ENCODE measurements at regions not wholly inside any gene's neighbourhood (a gene's known extent, or its start where the extent isn't known, plus 50 kb on each side); places are given as distances from the start of the nearest gene placed in this dataset.

DNA sequence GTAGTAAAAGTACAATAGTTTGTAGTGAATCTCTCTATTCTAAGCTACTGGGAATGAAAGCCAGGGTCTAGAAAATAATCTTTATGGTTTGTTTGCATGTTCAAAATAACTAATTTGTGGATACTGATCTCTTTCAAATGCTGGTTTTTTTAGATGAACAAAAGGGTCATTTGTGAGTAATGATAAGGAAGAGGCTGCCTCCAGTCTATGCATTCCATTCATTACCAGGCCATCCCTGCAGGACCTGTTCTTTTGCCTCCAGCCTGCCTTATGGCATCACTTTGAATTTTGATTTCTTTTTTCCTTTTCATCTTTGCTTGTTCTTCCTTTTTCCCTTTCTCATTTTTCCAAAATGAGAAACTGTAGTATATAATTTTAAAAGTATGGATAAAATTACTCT is 312.3 kb downstream of the CWC27 start:
- H3K9me3 ChIP-seq = no peaks in the 10 kb centered on the region
- intact Hi-C loops (cut with DNase I; ENCODE audit: low total_unique reads) = no loop called here
- no peak overlapping the region for H3K4me3 ChIP-seq
- peaks cover 0 to 5% (median 0%) of the 10 kb centered on the region in 6 donors for H3K4me1 ChIP-seq
- H3K27me3 ChIP-seq (replicated peaks in 1 of 7) = no peaks in the 10 kb centered on the region
- H3K27ac ChIP-seq = no peak overlapping the region
- DNase-seq = no peak
- TF ChIP-seq POLR2AphosphoS5 (IDR thresholded peaks at IDR 0.05) (no peak), CTCF (IDR thresholded peaks at IDR 0.05 in 8 of 11, conservative IDR thresholded peaks at IDR 0.05 in 3 of 11) (no peak), POLR2A (IDR thresholded peaks at IDR 0.05) (no peak)
- no peaks in the 10 kb centered on the region for H3K36me3 ChIP-seq

- TF ChIP-seq CTCF (IDR thresholded peaks at IDR 0.05 in 8 of 11, conservative IDR thresholded peaks at IDR 0.05 in 3 of 11) (no peak), POLR2A (IDR thresholded peaks at IDR 0.05) (no peak), POLR2AphosphoS5 (IDR thresholded peaks at IDR 0.05) (no peak)
- no peaks in the 10 kb centered on the region for H3K9me3 ChIP-seq
- no peak for DNase-seq
- intact Hi-C loops (cut with DNase I; ENCODE audit: low total_unique reads) = no loop called here
- H3K27ac ChIP-seq = no peak overlapping the region
- H3K4me1 ChIP-seq = no peaks in the 10 kb centered on the region
- no peak overlapping the region for H3K4me3 ChIP-seq
- no peaks in the 10 kb centered on the region for H3K36me3 ChIP-seq
- 89 to 96% (median 93%) methylated on average over 3 of the region's 3 CpGs for WGBS, 5 donors
- no peaks in the 10 kb centered on the region for H3K27me3 ChIP-seq (replicated peaks in 1 of 7)
These were observed 316.2 kb downstream of the CWC27 start for GRCh38 chr5:65084795-65085515.

DNA sequence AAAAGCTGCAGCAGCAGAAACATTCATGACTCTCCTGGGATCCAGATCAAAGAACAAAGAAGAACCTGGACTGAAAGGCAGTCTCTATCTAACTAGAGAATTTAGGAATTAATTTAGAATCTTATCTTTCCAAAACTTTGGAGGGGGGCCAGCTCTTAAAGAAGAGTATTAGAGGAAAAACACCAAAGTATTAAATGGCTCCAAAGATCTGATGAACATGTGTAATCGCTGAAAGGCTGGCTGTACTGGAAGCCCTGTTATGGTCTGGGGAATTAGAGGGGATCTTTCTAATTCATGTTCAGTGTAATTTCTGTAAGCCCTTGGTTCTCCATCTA is 316.8 kb downstream of the CWC27 start:
- Histone ChIP-seq H3K27ac (no peak overlapping the region), H3K9me3 (no peaks in the 10 kb centered on the region), H3K36me3 (no peaks in the 10 kb centered on the region), H3K4me1 (no peaks in the 10 kb centered on the region), H3K4me3 (no peak overlapping the region), H3K27me3 (replicated peaks in 1 of 7) (no peaks in the 10 kb centered on the region)
- no peak for DNase-seq
- 90 to 100% (median 94%) methylated on average over 1 of the region's 1 CpG for WGBS, 5 donors
- intact Hi-C loops (cut with DNase I; ENCODE audit: low total_unique reads) = no loop called here
- TF ChIP-seq POLR2AphosphoS5 (IDR thresholded peaks at IDR 0.05) (no peak), POLR2A (IDR thresholded peaks at IDR 0.05) (no peak), CTCF (IDR thresholded peaks at IDR 0.05 in 8 of 11, conservative IDR thresholded peaks at IDR 0.05 in 3 of 11) (no peak)

DNA sequence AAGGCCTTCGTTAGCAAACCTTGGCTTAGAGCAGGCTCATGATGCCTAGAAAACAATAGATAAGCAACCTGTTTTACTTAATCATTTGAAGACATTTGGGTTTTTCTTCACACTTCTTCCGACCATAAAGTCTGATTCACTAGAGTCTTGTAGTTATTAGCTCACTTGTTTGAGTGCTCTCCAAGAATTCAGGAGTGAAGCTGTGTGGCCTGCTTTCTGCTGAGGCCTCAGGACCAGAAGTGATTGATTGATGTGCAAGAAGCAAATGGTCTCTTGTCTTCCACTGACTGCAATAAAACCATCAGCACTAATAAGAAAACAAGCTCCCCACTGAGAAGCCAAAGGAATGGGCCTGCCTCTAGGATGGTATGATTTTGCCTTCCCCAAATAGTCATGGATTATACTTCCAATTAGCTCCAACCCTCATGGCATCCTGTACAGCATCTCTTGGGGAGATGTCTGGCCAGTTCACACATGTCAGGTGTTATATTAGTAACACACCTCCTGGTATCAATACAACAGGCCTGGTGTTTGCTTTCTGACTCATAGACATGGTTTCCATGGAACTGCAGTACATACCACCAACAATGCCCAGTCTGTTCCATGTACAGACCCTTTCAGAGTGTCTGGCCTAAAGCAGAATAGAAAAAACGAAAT is 317.6 kb downstream of the CWC27 start:
- no peak overlapping the region for H3K27ac ChIP-seq
- no peak for DNase-seq
- no peaks in the 10 kb centered on the region for H3K4me1 ChIP-seq
- no peak for TF ChIP-seq CTCF (IDR thresholded peaks at IDR 0.05 in 8 of 11, conservative IDR thresholded peaks at IDR 0.05 in 3 of 11)
- TF ChIP-seq POLR2A (IDR thresholded peaks at IDR 0.05) = no peak
- no peak for TF ChIP-seq POLR2AphosphoS5 (IDR thresholded peaks at IDR 0.05)
- H3K36me3 ChIP-seq = no peaks in the 10 kb centered on the region
- no peaks in the 10 kb centered on the region for H3K27me3 ChIP-seq (replicated peaks in 1 of 7)
- H3K9me3 ChIP-seq = peaks cover 0 to 5% (median 1%) of the 10 kb centered on the region in 8 donors
- intact Hi-C loops (cut with DNase I; ENCODE audit: low total_unique reads) = no loop called here
- no peak overlapping the region for H3K4me3 ChIP-seq
- WGBS, 5 donors = 76 to 93% (median 91%) methylated on average over 3 of the region's 3 CpGs

All from spleen (tissue), 11 donors.